GM12892 (cell line): ENCODE measurements at regions not wholly inside any gene's neighbourhood (a gene's known extent, or its start where the extent isn't known, plus 50 kb on each side); places are given as distances from the start of the nearest gene placed in this dataset.

Experiments used
- DNase-seq: peaks from one replicate; pipeline ENCODE4 v3.0.0; 2011; ENCODE audit not compliant: insufficient read length
- FAIRE-seq: peaks from 2 replicates; lab custom pipeline; 2011; peaks lifted over from hg19 to GRCh38; lab: Jason Lieb, UNC
- POLR2A ChIP-seq: IDR thresholded peaks from 2 replicates; pipeline ENCODE4 v1.6.1; 2011; ENCODE audit warnings: low read depth, low read length, control low read depth
- POLR2AphosphoS5 ChIP-seq: IDR thresholded peaks from 2 replicates; pipeline ENCODE4 v1.6.1; 2011; ENCODE audit warnings: low read depth, low read length, control low read depth
- TAF1 ChIP-seq: IDR thresholded peaks from 2 replicates; pipeline ENCODE4 v1.6.1; 2011; ENCODE audit warnings: low read depth, mild to moderate bottlenecking, control low read depth, low read length, borderline replicate concordance

GRCh38 chr2:9074930-9075329 lies 71.4 kb upstream of the MBOAT2 start:
- TF ChIP-seq TAF1, result no peak
- TF ChIP-seq POLR2A, result no peak
- TF ChIP-seq POLR2AphosphoS5, result no peak
- FAIRE-seq, result no peak
- DNase-seq, result no peak

DNA sequence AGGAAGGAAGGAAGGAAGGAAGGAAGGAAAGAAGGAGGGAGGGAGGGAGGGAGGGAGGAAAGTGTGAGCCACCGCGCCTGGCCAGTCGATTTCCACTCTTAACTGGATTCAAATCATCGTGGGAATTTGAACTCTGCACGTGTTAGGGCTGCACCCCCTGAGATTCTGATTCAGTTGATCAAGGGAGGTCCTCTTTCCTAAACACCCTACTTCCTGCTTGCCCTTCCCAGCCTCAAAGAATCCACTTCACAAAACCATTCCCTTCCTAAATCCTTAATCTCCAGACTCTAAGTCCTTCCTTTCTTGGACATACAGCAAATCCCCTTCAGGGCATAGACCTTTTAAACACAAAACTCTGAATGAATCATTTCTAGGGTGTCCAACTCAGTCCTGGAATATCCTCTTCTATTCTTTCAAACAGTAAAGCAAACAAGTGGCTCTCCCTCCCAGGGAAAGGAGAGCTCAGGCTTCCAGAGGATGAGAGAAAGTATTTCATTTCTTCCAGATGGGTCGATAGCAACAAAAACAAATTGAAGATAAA lies 68.2 kb upstream of the MBOAT2 start:
- DNase-seq (no peak), FAIRE-seq (no peak)
- TF ChIP-seq TAF1, result no peak
- no peak for TF ChIP-seq POLR2AphosphoS5
- no peak for TF ChIP-seq POLR2A

DNA sequence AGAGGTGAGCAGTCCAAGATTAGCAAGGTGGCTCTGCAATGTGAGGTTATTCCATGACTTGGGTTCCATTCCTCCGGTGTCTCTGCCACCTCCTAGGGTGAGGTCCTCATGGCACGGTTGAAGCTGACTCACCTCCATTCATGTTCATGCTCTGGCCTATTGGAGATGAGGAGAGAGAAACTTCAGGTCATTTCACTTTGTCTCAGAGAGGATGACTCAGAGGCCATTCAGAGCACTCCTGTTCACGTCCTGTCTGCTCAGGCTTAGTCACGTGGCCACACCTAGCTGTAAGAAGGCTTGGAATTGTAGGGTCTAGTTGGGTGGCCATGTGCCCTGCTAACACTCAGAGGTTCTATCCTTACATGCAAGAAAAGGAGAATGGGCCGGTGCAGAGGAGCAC lies 67.5 kb upstream of the MBOAT2 start:
- FAIRE-seq (no peak), DNase-seq (no peak)
- TF ChIP-seq TAF1 (no peak), POLR2AphosphoS5 (no peak), POLR2A (no peak)

DNA sequence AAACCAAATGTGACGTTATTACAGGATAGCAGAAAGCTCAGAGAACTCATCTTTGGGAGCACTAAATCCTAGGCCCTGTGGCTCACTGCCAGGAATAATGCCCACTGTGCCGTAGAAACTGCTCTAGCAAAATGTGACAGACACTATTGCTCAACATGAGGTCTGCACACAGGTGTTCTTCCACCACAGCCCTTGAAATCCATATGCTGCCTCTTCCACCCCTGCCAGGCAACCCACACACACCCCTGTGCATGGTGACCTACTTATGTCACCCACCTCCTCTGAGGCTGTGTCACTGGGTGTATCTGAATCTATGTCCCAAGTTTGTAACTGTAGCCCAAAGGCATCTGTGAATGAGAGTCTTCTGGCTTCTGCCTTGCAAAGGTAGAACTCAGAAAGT lies 66.1 kb upstream of the MBOAT2 start:
- no peak for FAIRE-seq
- TF ChIP-seq TAF1 (no peak), POLR2A (no peak), POLR2AphosphoS5 (no peak)
- no peak for DNase-seq

- no peak for DNase-seq
- FAIRE-seq, result no peak
- TF ChIP-seq POLR2A (no peak), POLR2AphosphoS5 (no peak), TAF1 (no peak)
Observed at GRCh38 chr2:9065901-9066300, 62.4 kb upstream of the MBOAT2 start.

DNA sequence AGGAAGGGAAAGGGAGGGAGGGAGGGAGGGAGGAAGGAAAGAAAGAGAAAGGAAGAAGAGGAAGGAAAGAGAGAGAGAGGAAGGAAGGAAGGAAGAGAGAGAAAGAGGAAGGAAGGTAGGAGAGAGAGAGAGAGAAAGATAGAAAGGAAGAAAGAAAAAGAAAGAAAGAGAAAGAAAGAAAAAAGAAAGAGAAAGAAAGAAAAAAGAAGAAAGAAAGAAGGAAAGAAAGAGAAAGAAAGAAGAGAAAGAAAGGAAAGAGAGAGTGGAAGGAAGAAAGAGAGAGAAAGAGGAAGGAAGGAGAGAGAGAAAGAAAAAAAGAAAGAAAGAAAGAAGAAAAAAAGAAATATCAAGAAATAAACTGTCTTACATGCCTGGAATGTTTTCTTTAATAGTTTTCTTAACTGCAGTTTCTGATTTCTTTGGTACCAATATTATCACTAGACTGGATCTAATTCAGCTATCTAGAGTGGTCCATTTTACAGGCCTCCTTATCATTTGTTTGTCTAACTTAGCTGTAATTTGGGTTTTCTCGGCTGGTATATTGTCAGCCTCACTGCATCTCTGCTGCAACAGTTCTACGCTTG lies 59.6 kb upstream of the MBOAT2 start:
- no peak for TF ChIP-seq TAF1
- no peak for TF ChIP-seq POLR2AphosphoS5
- TF ChIP-seq POLR2A, result no peak
- FAIRE-seq, result no peak

GRCh38 chr2:9060819-9061218 lies 57.3 kb upstream of the MBOAT2 start:
- FAIRE-seq (no peak), DNase-seq (no peak)
- TF ChIP-seq POLR2A (no peak), POLR2AphosphoS5 (no peak)

More for the DNA sequence above, 59.6 kb upstream of the MBOAT2 start:
- no peak for DNase-seq

DNA sequence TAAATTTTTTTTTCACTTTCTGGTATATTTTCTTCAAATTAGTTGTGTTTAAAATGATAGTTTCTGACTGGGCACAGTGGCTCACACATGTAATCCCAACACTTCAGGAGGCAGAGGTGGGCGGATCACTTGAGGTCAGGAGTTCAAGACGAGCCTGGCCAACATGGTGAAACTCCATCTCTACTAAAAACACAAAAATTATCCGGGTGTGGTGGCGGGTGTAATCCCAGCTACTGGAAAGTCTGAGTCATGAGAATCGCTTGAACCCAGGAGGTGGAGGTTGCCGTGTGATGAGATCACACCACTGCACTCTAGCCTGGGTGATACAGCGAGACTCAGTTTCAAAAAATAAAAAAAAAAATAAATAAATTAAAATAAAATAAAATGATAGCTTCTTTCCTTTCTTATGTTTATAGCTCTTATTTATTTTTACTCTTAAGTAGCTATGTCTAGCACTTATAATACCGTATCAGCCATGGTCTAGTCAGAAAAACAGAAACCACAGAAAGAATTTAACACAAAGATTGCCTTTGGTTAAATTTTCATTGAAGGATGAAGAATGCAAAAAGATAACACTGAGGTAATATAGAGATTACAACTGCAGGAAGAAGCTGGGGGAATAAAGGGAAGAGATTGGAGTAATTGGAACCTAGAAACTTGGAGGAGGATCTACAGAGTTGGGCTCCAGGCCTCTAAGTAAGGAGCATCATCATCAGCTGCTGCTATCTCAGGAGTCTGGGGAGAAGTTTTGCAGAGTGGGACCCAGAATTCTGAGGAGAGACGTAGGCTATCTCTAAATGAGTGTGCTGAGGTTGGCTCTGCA lies 54.7 kb upstream of the MBOAT2 start:
- no peak for FAIRE-seq
- DNase-seq, result no peak
- TF ChIP-seq TAF1 (no peak), POLR2A (no peak), POLR2AphosphoS5 (no peak)

DNA sequence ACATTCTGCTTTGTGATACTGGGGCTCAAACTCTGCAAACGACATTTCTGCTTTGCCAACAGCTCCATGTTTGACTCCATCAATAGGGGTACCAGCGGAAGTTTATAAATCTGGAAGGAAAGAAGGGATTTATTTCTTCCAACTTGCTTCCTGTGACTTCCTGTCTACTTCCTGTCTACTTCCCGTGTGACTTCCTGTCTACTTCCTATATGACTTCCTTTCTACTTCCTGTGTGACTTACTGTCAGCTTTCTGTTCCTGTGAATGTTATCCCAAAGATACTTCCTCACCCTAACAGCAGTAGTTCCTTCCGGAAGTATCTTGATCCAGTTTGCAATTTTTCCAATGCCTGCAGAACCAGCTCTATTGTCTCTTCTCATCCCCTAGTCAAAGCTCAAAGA lies 52.0 kb upstream of the MBOAT2 start:
- DNase-seq (no peak), FAIRE-seq (no peak)
- TF ChIP-seq POLR2A (no peak), TAF1 (no peak), POLR2AphosphoS5 (no peak)

DNA sequence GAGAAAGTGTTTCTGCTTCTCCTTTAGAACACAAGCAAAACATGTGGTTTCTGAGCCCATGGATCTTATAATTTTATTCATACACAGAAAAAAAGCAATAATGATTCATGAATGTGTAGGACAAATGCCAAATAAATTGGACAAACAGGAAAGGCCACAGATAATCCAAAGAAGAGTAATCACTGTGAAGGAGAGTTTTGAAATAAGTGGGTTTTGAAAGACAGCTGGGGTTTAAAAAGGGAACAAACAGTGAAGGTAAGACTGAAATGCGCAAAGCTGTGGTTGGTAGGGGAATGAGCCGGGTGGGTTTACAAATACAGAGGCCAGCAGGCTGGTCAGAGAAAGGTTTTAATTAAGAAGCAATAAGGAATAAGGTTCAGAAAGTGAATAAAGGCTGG lies 50.0 kb upstream of the MBOAT2 start:
- no peak for FAIRE-seq
- TF ChIP-seq POLR2A (no peak), POLR2AphosphoS5 (no peak), TAF1 (no peak)
- no peak for DNase-seq
